Stimulated activated naive CD8-positive, alpha-beta T cell treated with anti-CD3 and anti-CD28 coated beads, Interleukin-15, Interleukin-2, amounts not matched to agents 100 U/mL and 50 U/mL, for 24 hours (primary cell): ENCODE measurements at regions not wholly inside any gene's neighbourhood (a gene's known extent, or its start where the extent isn't known, plus 50 kb on each side); places are given as distances from the start of the nearest gene placed in this dataset.
"Not testable (repeated sequence)": the region's sequence is repeated elsewhere in the genome, so short reads cannot be mapped to it uniquely, and the experiment has no call there.

Source experiments
- ATAC-seq: fragments of 150-1000 bp; cut with Tn5 transposase; one replicate; pipeline ENCODE4 v1.10.0; 2021
- DNase-seq: peaks from one replicate; pipeline ENCODE4 v3.0.0; 2021

DNA sequence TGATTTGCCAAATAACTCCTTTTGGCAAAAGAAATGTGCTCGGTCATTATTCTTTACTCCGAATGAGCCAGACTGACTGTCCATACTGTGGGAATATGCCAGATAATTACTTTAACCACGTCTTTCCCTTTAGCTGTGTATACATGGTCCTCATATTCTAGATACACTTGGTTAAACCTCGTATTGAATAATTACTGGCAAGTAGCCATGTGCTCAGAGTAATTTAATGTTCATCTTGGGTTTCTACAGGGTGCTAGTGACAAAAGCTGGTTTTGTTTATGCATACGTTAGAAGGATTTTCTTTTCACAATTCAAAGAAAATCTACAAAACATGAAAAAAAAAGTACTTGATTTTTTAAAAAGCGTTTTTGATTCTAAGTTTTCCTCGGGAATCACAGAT lies 540.3 kb downstream of the KCNJ2 start:
- ATAC-seq = no peak
- no peak for DNase-seq

DNA sequence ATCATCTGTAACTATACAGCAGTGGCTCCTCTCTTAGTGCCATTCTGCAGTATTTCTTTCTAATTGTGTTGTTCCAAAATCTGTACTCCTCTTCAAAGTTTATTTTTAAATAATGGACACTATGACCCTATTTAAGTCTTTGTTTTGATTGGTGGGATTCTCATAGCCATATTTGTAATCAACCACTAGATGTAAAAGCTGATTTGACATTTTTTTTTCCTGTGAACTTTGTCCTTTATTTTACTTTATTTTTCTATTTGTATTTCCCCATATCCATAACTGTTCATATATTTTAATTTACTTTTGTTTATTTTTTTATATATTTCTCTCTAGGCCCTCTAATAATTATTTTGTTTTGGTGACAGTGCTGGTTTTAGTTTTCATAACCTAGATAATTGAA lies 544.4 kb downstream of the KCNJ2 start:
- ATAC-seq = no peak

DNA sequence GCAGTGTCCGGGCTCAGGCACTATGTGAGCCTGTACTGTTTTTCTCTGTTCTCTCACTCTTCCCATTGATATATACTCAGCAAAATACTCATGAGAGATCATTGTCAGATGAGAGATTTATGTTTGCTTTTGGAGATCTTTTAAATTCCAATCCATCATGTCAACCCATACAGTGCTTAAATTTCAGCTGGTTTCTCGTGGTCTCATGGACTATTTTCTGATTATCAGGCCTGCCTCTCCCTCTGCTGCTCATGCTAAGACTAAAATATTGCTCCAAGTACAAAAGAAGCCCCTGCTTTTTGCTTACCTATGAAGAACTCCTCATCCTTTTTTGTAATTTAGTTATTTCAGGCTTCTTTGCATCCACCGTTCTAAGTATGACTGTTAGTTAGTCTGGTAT lies 547.2 kb downstream of the KCNJ2 start:
- DNase-seq = no peak

More for the DNA sequence above, 544.4 kb downstream of the KCNJ2 start:
- DNase-seq = no peak

DNA sequence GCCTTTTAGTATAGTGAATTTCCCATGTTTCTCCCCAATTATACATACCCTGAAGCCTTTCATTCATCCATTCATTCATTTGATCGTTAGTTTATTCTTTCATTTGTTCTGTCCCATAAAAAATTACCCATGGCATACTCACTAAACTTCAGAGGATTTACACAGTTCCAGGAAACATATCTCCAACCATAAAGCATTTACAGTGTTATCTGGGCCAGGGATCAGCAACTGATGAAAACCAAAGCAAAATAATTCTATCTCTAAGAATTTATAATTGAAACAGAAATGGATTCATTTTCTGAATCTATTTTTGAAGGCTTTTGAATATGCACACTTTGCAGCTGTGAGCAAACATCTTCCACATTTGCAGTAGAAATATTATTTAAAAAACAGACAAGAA lies 547.7 kb downstream of the KCNJ2 start:
- ATAC-seq = no peak

More for the DNA sequence above, 547.2 kb downstream of the KCNJ2 start:
- ATAC-seq = no peak

DNA sequence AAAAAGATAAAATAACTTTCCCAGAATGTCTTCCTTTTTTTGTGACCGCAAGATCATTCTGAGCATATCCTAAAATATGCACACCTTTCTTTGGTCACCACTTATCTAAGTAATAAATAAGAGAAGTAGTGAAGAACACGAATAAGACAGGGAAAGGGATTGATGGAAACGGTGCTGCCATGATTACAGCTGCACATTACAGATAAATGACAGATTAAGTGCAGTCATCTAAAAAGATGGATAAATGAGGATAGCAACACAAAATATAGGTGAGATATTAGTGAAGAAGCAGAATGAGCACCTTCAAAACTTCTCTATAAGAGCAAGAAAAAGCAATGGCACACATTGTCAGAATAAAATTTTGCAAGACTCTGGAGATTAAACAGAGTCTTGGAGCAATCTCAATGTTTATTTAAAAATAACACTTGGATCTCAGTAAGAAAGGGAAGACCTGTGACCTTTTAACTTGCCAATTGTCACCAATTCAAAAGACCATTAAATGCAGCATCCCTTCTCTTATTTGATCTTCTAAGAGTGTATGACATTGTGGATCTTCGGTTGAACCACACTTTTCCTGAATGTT lies 567.1 kb downstream of the KCNJ2 start:
- ATAC-seq (no peak), DNase-seq (no peak)

More for the DNA sequence above, 547.7 kb downstream of the KCNJ2 start:
- no peak for DNase-seq

DNA sequence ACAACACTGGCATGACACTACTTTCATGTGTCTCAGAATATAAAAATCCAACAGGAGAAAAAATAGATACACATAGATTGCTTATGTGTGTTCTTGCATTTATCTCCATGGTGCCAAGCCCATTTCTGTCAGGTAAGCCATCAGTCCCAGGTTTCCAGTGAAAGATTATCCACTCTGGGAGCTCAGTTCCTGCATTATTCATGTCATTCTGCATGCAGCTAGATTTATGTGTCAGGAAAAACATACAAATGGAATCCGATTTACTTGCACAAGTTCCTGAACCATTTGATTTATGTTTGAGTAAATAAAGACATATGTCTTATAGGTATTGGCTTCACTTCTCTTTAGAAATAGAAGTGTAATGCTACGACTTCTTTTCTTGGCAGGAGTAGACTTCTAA lies 569.7 kb downstream of the KCNJ2 start:
- ATAC-seq = no peak
- DNase-seq = no peak

DNA sequence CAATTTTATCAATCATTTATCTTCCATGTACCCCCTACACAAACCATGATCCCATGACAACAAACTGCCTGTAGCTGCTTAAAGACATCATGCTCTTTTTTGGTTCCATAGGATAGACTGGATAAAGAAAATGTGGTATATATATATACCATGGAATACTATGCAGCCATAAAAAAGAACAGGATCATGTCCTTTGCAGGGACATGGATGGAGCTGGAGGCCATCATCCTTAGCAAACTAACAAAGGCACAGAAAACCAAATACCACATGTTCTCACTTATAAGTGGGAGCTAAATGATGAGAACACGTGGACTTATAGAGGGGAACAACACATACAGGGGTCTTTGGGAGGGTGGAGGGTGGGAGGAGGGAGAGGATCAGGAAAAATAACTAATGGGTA lies 577.2 kb downstream of the KCNJ2 start:
- DNase-seq, ATAC-seq: not testable (repeated sequence)

DNA sequence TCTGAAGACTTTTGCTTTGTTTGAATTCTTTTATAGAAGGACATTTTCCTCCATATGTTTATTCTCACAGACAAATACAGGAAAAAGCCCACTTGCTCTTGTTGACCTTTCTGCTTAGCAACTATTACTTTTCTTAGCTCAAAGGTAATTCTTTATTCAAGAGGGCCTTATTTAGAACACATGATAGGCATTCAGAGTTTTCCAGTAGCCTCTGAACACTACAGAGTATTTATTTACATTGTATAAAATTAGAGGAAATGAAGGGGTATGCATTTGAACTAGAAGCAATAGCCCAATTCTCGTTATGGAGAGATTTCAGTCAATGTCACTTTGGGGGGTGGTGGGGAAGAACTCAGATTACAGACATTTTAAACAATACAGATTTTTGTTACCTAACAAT lies 581.7 kb downstream of the KCNJ2 start:
- no peak for ATAC-seq
- DNase-seq = no peak

DNA sequence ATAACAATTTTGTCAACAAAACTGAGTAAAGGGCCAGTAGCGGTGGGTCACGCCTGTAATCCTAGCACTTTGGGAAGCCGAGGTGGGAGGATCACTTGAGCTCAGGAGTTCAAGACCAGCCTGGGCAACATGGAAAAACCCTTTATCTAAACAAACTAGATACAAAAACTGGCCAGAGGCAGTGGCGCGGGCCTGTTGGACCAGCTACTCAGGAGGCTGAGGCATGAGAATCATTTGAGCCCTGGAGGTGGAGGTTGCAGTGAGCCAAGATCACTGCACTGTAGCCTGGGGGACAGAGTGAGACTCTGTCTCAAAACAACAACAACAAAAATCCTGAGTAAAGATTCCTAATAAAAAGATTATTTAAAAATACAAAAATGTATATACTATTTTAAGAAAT lies 583.1 kb downstream of the KCNJ2 start:
- not testable (repeated sequence) for DNase-seq

DNA sequence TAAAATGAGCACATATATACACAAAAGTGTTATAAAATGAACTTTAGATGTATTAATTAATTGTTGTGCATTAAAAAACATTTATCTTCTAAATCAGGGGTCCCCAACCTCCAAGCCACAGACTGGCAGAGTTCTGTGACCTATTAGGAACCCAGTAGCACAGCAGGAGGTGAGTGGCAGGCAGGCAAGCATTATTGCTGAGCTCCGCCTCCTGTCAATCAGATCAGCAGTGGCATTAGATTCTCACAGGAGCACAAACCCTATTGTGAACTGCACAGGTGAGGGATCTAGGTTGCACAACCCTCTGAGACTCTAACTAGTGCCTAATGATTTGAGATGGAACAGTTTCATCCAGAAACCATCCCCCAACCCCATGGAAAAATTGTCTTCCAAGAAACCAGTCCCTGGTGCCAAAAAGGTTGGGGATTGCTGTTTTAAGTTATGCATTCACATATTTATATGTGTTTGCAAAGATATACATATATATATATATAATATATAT lies 583.7 kb downstream of the KCNJ2 start:
- DNase-seq = no peak
- no peak for ATAC-seq

More for the DNA sequence above, 583.1 kb downstream of the KCNJ2 start:
- not testable (repeated sequence) for ATAC-seq

DNA sequence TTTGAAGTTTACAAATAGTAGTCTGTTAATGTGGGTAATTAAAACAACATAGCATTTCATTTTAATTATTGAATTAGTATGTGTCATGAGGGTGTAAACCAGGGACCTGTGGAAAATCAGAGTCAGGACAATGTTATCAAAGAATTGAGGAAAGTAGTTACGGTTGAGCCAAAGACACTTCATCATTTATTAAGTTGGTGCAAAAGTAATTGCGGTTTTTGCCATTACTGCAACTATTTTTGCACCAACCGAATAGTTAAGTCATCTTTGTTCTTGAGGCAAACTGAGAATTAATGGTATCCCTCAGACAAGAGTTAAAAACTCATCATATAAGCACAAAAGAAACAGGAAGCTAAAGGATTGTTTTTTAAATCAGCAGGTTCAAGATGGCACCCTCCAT lies 593.7 kb downstream of the KCNJ2 start:
- ATAC-seq (no peak), DNase-seq (no peak)

DNA sequence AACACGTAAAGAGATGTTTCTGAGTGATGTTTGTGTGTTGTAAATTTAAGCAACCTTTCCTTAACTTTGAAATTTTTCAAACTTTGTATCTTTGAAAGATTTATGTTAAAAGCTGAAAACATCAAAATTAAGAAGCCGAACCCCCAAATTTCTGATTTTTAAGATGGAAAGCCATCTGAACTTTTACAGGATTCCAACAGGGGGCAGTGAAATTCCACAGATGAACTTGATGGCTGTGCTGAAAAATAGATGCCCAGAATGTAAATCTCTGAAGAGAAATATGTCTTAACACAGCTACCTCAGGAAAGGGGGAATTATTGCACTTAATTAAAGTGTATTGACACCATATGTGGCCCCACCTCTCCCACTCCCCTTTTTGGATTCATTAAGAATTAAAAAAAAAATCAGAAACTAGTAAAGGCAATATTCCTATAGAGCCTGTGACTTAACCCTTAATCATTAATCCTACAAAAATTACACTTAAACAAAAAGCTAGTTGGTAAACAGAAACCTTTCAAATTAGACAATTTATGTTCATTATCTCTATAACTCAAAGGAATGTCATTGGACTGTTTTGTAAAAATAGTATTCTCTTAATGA lies 597.9 kb downstream of the KCNJ2 start:
- ATAC-seq (no peak), DNase-seq (no peak)

DNA sequence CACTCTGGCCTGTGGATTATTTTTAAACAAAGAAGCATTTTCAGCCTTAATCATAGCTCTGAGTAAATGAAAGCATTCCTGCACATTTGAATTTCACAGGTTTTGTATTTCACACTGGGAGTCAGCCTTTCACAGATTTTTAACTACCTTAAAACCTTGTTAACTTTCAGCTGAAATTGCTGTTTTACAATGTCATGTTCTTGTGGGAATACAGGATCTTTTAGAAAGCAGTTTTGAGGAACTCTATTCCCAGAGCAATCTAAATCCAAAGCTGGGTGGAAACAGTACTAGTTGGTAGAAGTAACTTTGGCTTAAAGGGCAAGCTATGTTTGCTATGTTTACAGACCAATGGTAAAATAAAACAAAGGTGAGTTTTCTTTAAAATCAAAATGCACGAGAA lies 600.6 kb downstream of the KCNJ2 start:
- no peak for DNase-seq
- ATAC-seq = no peak

DNA sequence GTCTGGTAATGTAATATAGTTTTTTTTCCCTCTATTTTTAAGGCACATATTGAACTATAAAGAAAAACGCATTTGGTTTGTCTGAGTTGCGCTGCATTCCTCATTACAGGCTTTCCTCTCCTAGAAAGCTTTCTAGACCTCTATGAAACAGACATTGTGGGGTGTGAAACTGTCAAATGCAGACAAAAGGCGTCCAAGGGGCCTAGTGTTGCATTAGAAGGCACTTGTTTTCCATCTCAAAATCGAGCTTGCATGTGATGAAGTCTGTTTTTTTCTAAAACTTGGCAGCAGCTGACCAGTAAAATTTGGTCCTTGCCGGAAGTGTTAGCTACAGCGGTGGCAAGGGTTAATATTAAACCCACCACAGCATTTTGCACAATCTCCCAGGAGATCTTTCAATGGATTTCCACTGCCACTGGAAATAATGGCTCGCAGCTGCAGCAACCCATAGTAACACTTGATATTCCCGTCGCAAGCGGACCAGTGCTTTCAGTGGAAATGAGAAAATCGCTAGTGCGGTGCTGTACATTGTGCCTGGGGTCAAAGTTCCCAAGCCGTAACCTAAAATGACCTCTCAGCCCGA lies 602.6 kb downstream of the KCNJ2 start:
- ATAC-seq = no peak
- no peak for DNase-seq

DNA sequence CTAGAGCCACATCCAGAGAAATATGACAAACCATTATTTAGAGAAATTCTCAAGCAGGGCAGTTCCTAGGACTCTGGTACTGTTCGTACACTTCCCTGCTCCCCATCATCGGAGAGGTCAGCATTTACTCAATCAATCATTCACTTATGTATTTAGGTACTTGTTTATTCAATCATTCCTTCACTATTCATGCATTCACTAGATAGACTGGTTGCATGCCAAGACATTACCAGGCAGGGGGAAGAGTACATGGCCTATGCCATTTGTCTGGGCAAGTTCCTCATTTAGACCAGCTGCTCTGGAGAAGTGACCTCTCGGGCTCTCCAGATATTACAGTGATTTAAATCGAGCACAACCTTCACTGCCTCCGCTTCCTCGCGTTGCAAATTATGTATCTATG lies 603.4 kb downstream of the KCNJ2 start:
- ATAC-seq (no peak), DNase-seq (no peak)

DNA sequence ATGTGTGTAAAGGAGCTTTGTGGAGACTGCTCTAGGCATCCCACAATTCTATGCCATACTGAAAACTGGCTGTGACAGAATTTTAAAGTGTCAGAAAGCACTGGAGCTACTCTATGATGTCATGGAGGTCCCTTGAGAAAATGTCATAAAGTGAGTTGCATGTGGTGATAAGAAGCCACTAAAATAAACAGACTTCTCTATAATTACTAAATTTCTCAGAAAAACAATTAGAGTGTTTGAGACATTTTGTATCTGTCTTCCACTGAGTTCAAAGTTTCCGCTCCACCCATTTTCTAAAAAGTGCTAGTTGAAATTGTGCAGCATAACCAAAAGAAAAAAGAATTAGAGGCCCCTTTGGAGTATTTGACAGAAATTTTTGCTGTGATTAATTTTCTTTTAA lies 603.9 kb downstream of the KCNJ2 start:
- DNase-seq (no peak), ATAC-seq (no peak)

DNA sequence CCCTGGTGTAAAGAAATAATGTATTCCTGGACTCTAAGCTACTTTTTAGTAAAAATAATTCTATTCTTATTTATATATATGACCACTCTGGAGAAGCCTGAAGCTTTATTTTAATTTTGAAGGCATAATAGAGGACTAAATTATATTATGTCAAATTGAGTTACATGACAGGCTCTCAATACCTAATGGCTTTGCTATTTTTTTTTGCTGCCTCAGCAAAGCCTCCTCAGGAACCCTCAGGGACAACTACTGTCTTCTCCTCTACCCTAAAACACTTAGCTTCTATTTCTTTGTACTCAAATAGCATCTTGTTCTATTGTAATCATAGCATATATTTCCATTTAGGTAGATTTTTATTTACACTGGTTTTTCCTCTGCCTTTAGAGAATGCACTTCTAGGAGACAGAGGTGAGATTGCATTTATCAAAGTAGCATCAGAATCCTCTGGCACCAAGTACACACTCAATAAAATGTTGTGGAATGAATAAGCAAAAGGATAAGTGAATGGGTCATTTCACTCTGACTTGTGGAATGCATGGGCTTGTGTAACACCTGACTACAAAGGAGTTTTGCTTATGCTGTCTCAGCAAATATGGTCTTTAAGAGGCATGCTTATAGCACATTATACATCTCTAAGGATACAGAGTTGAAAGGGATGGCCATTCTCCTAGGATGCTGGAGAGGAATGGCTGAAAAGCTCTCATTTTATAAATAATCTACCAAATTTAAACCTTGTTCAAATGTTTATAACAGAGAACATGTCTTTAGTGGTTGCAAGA lies 605.2 kb downstream of the KCNJ2 start:
- DNase-seq = no peak
- no peak for ATAC-seq

DNA sequence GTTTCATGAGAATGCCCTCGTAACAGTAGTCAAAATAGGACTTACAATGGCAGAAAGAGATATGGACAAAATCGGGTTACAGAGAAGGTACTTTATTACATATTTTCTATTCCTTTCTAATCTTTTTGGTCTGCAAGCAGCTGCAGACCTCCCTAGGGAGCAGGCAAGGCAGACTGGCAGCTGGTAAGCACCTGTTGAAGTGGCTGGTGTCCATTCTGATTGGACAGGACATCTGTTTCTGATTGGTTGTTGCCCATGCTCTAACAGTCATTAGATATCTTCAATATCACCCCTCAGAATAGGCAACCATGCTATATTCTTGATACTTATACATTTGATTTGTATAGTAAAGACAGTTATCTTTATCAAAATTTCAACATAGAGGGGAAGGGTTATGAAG lies 606.3 kb downstream of the KCNJ2 start:
- no peak for ATAC-seq
- DNase-seq = no peak

DNA sequence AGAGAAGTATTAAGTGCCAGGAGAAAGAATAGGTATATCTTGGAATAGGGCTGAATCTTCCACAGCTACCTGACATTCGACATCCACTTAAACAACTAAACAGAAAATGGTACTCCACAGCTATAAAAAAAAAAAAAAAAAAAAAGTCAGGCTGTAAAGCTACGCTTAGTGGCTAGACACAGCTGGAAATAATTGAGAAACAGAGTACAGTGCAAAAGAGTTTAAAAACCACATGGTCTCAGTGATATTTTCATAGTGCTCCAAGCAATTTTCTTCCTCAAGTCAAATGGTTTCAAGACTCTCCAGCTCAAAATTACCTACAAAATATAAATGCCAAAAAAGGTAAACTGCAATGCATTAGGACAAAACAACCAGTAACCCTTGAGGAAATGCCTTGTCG lies 607.1 kb downstream of the KCNJ2 start:
- DNase-seq = no peak
- ATAC-seq = no peak

DNA sequence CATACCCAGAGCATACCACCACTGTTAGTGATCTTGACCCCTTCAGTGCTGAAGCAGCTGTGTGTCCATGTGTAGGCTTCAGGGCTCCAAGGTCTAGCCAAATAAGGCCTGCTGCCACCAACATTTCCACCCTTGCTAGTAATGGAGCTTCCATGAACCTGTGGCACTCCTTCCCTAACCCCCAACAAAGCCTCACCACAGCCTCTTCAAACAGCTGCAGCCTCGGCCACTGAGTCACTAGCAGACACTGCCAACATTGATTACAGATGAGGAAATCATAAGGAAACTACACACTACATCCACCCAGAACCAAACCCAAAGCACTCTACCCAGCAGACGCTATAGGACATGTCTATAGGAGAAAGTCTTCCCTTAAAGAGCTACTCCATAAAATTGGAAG lies 610.7 kb downstream of the KCNJ2 start:
- no peak for DNase-seq
- ATAC-seq = no peak

DNA sequence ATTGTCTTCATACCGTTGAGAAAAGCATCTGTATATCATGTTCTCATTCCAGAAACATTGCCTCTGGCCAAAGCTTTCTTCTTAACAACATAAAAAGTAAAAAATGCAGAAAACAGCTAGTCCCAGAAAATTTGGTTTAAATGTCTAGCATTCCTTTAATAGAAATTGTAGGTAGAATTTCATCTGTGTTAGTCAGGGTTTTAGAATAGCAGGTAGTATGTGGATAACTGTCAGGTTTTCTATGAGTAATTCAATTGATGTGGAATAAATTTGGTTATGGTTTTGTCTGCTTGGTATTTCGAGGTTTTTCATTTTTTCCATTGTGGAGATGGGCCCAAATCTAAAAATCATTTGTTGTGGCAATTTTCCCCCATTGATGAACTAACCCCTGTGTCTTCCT lies 616.7 kb downstream of the KCNJ2 start:
- DNase-seq (no peak), ATAC-seq (no peak)

DNA sequence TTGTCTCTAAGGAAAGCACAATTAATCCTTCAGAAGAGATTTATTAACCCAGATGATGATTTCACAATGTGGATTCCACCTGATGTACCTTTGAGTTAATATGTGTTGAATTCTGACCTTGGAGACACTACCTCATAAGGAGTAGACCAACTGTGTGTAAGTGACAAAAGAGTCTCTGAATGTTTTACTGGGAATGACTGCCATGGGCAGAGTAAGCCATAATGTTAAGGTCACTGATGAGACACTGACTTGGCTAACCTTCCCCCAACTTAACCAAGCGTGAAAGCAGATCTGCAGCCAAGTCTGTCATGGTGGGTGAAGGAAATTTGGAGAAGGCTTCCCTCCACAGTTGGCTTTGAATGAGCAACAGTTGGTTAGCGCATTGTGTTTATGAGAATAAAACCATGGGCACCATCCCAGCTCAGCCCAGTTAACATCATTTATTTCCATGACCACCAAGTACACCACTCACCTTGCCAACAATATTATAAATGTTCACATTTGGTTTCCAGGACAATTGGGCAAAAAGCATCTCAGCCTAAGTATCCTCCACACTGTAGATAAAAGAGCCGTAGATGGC lies 618.5 kb downstream of the KCNJ2 start:
- ATAC-seq = no peak

More for the DNA sequence above, 618.5 kb downstream of the KCNJ2 start:
- no peak for DNase-seq
